ENCODE measurements at regions not wholly inside any gene's neighbourhood (a gene's known extent, or its start where the extent isn't known, plus 50 kb on each side); places are given as distances from the start of the nearest gene placed in this dataset.

DNA sequence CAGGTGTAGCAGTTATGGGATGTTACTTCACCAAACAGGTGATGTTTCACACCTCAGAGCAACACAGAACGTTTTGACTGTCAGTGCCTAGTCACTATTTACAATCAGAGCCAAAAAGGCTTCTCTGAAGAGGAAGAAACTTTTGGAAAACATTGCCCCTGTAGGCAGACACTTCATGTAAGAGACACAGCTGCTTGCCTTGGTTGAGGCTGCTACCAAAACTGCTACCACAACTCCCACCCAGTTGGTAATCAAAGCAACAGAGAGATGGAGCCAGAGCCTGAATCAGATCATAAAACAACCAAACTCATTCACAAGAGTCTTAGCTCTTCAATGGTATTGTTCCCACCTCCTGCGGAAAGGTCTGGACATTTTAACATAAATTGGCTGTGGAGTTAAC is 61.0 kb downstream of the CTSL start:
- SMC1A ChIA-PET (ENCODE audit: uncharacterized antibody, unreplicated experiment), result no interaction called here
- POLR2A ChIA-PET, result no interaction called here

DNA sequence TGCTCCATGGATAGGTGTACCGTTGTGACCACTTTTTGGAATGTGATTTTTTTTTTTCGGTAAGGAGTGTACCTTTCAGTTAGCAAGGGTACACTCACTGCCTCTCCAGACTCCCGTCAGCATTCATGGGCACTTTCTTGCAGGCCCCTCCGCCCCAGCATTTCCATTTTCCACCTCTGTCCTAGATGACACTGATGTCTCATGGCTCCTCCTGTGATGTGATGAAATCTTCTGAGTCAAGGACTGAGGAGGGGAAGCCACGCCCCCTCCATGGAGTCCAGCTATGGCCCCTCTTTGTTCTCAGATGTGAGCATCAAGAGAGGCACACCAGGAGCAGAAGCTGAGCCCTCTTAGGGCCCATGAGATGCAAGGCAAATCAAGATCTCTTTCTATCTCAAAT is 61.8 kb downstream of the CTSL start:
- CTCF ChIA-PET, result no interaction called here
- no TSS peak for BruUV-seq (replicated peaks)
- Histone ChIP-seq H3K36me3 (ENCODE audit: control insufficient read depth in 2 of 2, insufficient read depth in 2 of 2, low read length in 1 of 2) (no peaks in the 10 kb centered on the region), H3K9ac (ENCODE audit: control insufficient read depth, insufficient read depth, low read length) (no peak overlapping the region), H3K4me1 (ENCODE audit: control insufficient read depth, insufficient read depth, low read length) (no peaks in the 10 kb centered on the region), H3K4me3 (no peak overlapping the region), H3K79me2 (ENCODE audit: control insufficient read depth, insufficient read depth, low read length) (no peaks in the 10 kb centered on the region), H3K9me3 (replicated peaks; ENCODE audit: control insufficient read depth, insufficient read depth, low read length) (no peaks in the 10 kb centered on the region), H3K27ac (ENCODE audit: control insufficient read depth, insufficient read depth) (no peak overlapping the region), H3K4me2 (ENCODE audit: control insufficient read depth, insufficient read depth) (no peak overlapping the region), H4K20me1 (ENCODE audit: control insufficient read depth, insufficient read depth) (no peaks in the 10 kb centered on the region), H2AFZ (ENCODE audit: control insufficient read depth, low read depth, low read length) (no peak overlapping the region), H3K27me3 (replicated peaks in 1 of 2; ENCODE audit: control insufficient read depth in 2 of 2, insufficient read depth in 2 of 2, low read length in 1 of 2) (no peaks in the 10 kb centered on the region; a peak in 1 of 4 replicates)
- SMC1A ChIA-PET (ENCODE audit: uncharacterized antibody, unreplicated experiment), result no interaction called here
- POLR2A ChIA-PET, result no interaction called here
- DNase-seq (ENCODE audit: low read depth, low spot score) (no peak), FAIRE-seq (no peak), ATAC-seq (no peak)
- in situ Hi-C loops (cut with MboI), result no loop called here
- WGBS (ENCODE audit: insufficient coverage, insufficient replicate concordance, low lambda C conversion rate, missing lambda C conversion rate), result 24% methylated on average over 5 of the region's 5 CpGs
- intact Hi-C loops (cut with micrococcal nuclease; ENCODE audit: unreplicated experiment), result no loop called here
- RAD21 ChIA-PET (ENCODE audit: unreplicated experiment), result no interaction called here
- TF ChIP-seq, protein P1, sequence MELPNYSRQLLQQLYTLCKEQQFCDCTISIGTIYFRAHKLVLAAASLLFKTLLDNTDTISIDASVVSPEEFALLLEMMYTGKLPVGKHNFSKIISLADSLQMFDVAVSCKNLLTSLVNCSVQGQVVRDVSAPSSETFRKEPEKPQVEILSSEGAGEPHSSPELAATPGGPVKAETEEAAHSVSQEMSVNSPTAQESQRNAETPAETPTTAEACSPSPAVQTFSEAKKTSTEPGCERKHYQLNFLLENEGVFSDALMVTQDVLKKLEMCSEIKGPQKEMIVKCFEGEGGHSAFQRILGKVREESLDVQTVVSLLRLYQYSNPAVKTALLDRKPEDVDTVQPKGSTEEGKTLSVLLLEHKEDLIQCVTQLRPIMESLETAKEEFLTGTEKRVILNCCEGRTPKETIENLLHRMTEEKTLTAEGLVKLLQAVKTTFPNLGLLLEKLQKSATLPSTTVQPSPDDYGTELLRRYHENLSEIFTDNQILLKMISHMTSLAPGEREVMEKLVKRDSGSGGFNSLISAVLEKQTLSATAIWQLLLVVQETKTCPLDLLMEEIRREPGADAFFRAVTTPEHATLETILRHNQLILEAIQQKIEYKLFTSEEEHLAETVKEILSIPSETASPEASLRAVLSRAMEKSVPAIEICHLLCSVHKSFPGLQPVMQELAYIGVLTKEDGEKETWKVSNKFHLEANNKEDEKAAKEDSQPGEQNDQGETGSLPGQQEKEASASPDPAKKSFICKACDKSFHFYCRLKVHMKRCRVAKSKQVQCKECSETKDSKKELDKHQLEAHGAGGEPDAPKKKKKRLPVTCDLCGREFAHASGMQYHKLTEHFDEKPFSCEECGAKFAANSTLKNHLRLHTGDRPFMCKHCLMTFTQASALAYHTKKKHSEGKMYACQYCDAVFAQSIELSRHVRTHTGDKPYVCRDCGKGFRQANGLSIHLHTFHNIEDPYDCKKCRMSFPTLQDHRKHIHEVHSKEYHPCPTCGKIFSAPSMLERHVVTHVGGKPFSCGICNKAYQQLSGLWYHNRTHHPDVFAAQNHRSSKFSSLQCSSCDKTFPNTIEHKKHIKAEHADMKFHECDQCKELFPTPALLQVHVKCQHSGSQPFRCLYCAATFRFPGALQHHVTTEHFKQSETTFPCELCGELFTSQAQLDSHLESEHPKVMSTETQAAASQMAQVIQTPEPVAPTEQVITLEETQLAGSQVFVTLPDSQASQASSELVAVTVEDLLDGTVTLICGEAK (IDR thresholded peaks at IDR 0.05; ENCODE audit: borderline replicate concordance), result no peak
- TF ChIP-seq, protein P2, sequence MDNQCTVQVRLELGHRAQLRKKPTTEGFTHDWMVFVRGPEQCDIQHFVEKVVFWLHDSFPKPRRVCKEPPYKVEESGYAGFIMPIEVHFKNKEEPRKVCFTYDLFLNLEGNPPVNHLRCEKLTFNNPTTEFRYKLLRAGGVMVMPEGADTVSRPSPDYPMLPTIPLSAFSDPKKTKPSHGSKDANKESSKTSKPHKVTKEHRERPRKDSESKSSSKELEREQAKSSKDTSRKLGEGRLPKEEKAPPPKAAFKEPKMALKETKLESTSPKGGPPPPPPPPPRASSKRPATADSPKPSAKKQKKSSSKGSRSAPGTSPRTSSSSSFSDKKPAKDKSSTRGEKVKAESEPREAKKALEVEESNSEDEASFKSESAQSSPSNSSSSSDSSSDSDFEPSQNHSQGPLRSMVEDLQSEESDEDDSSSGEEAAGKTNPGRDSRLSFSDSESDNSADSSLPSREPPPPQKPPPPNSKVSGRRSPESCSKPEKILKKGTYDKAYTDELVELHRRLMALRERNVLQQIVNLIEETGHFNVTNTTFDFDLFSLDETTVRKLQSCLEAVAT (IDR thresholded peaks at IDR 0.05), result no peak
- TF ChIP-seq MEF2A (IDR thresholded peaks at IDR 0.05; ENCODE audit: insufficient read depth, low read depth, low read length), result no peak

More for the DNA sequence above, 61.0 kb downstream of the CTSL start:
- Histone ChIP-seq H3K4me1 (ENCODE audit: control insufficient read depth, insufficient read depth, low read length) (no peaks in the 10 kb centered on the region), H3K27ac (ENCODE audit: control insufficient read depth, insufficient read depth) (no peak overlapping the region), H3K9ac (ENCODE audit: control insufficient read depth, insufficient read depth, low read length) (no peak overlapping the region), H3K79me2 (ENCODE audit: control insufficient read depth, insufficient read depth, low read length) (no peaks in the 10 kb centered on the region), H3K4me3 (no peak overlapping the region), H4K20me1 (ENCODE audit: control insufficient read depth, insufficient read depth) (no peaks in the 10 kb centered on the region), H2AFZ (ENCODE audit: control insufficient read depth, low read depth, low read length) (no peak overlapping the region), H3K4me2 (ENCODE audit: control insufficient read depth, insufficient read depth) (no peak overlapping the region), H3K27me3 (replicated peaks in 1 of 2; ENCODE audit: control insufficient read depth in 2 of 2, insufficient read depth in 2 of 2, low read length in 1 of 2) (no peaks in the 10 kb centered on the region; a peak in 1 of 4 replicates), H3K9me3 (replicated peaks; ENCODE audit: control insufficient read depth, insufficient read depth, low read length) (no peaks in the 10 kb centered on the region), H3K36me3 (ENCODE audit: control insufficient read depth in 2 of 2, insufficient read depth in 2 of 2, low read length in 1 of 2) (no peaks in the 10 kb centered on the region)
- DNase-seq (ENCODE audit: low read depth, low spot score) (no peak), FAIRE-seq (no peak), ATAC-seq (no peak)
- TF ChIP-seq PKNOX1 (IDR thresholded peaks at IDR 0.05) (no peak), RUNX3 (IDR thresholded peaks at IDR 0.05; ENCODE audit: low read length) (no peak), NR2F1 (conservative IDR thresholded peaks at IDR 0.05) (no peak), ZNF207 (IDR thresholded peaks at IDR 0.05; ENCODE audit: borderline replicate concordance) (no peak), TCF7 (IDR thresholded peaks at IDR 0.05; ENCODE audit: borderline replicate concordance) (no peak), JUND (IDR thresholded peaks at IDR 0.05; ENCODE audit: low read depth, low read length) (no peak), STAT3 (IDR thresholded peaks at IDR 0.05; ENCODE audit: low read depth, low read length) (no peak)
- TF ChIP-seq, protein P3, sequence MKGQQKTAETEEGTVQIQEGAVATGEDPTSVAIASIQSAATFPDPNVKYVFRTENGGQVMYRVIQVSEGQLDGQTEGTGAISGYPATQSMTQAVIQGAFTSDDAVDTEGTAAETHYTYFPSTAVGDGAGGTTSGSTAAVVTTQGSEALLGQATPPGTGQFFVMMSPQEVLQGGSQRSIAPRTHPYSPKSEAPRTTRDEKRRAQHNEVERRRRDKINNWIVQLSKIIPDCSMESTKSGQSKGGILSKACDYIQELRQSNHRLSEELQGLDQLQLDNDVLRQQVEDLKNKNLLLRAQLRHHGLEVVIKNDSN (IDR thresholded peaks at IDR 0.05; ENCODE audit: borderline replicate concordance, extremely low read length, insufficient read depth, low read depth, low read length), result no peak
- in situ Hi-C loops (cut with MboI), result no loop called here
- 47% methylated on average over 2 of the region's 2 CpGs for WGBS (ENCODE audit: insufficient coverage, insufficient replicate concordance, low lambda C conversion rate, missing lambda C conversion rate)
- ChIA-PET RAD21 (ENCODE audit: unreplicated experiment) (no interaction called here), CTCF (no interaction called here)
- intact Hi-C loops (cut with micrococcal nuclease; ENCODE audit: unreplicated experiment), result no loop called here
- BruUV-seq (replicated peaks), result no TSS peak
